ENCODE measurements at regions not wholly inside any gene's neighbourhood (a gene's known extent, or its start where the extent isn't known, plus 50 kb on each side); places are given as distances from the start of the nearest gene placed in this dataset.

DNA sequence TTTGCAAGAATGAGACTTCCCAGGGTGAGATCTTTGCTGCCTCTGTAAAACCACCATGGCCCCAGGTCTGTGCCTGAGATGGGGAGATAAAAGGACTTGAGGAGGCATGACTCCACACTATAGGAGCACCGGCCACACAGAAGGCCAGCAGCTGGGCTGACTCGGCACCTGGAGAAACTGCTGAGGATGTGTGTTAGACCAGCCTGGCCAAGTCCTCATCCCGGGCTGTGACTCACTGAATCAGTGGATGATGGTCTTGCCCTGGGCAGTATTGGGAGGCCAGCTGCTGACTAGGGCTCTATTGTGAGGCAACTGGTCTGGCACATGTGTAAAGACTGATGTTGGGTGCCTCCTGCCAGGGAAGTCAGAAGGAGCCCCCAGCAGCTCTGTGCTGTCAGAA, 286.2 kb downstream of the ACTL7B start:
- Histone ChIP-seq H2AFZ (ENCODE audit: low read length) (no peak overlapping the region), H4K5ac (ENCODE audit: insufficient read length, low read depth, low read length) (no peak overlapping the region), H3K14ac (ENCODE audit: insufficient read depth, low read length) (no peak overlapping the region), H3K56ac (ENCODE audit: insufficient read length, low read depth, low read length) (no peak overlapping the region), H3K4me1 (ENCODE audit: insufficient read depth, low read length) (no peaks in the 10 kb centered on the region), H3K9ac (ENCODE audit: extremely low read depth, insufficient read length, low read length) (no peak overlapping the region), H3K79me1 (ENCODE audit: insufficient read depth, low read depth, low read length, poor library complexity, severe bottlenecking) (no peaks in the 10 kb centered on the region), H2AK5ac (ENCODE audit: insufficient read length, low read length) (no peak overlapping the region), H3K27ac (ENCODE audit: insufficient read length, low read depth, low read length) (no peak overlapping the region), H2BK120ac (ENCODE audit: low read depth, low read length, poor library complexity, severe bottlenecking) (no peak overlapping the region), H3T11ph (ENCODE audit: low read length) (no peak overlapping the region), H2BK20ac (ENCODE audit: low read depth, low read length, poor library complexity, severe bottlenecking) (no peak overlapping the region), H2BK12ac (ENCODE audit: insufficient read length, low read depth, low read length) (no peak overlapping the region), H3K4ac (ENCODE audit: low read depth, low read length) (no peak overlapping the region), H4K91ac (ENCODE audit: insufficient read length, low read depth, low read length) (no peak overlapping the region), H3K9me3 (ENCODE audit: control insufficient read depth, low read depth, low read length) (no peaks in the 10 kb centered on the region), H3K27me3 (ENCODE audit: insufficient read depth, low read length) (no peaks in the 10 kb centered on the region), H4K8ac (replicated peaks; ENCODE audit: insufficient read length, low read depth, low read length) (no peak overlapping the region), H4K20me1 (ENCODE audit: control insufficient read depth, insufficient read depth, insufficient read length) (no peaks in the 10 kb centered on the region), H2BK5ac (ENCODE audit: insufficient read length, low read length) (no peak overlapping the region), H3K23me2 (ENCODE audit: insufficient read length, low read depth, low read length, poor library complexity, severe bottlenecking) (no peaks in the 10 kb centered on the region), H3K18ac (ENCODE audit: insufficient read length, low read depth, low read length) (no peak overlapping the region), H3K79me2 (ENCODE audit: insufficient read depth, low read length) (no peaks in the 10 kb centered on the region), H3K4me2 (ENCODE audit: insufficient read depth, insufficient read length, low read length) (no peak overlapping the region), H2BK15ac (ENCODE audit: low read depth, low read length) (no peak overlapping the region), H3K23ac (ENCODE audit: insufficient read length, low read depth, low read length) (no peak overlapping the region)
- TF ChIP-seq, protein P1, sequence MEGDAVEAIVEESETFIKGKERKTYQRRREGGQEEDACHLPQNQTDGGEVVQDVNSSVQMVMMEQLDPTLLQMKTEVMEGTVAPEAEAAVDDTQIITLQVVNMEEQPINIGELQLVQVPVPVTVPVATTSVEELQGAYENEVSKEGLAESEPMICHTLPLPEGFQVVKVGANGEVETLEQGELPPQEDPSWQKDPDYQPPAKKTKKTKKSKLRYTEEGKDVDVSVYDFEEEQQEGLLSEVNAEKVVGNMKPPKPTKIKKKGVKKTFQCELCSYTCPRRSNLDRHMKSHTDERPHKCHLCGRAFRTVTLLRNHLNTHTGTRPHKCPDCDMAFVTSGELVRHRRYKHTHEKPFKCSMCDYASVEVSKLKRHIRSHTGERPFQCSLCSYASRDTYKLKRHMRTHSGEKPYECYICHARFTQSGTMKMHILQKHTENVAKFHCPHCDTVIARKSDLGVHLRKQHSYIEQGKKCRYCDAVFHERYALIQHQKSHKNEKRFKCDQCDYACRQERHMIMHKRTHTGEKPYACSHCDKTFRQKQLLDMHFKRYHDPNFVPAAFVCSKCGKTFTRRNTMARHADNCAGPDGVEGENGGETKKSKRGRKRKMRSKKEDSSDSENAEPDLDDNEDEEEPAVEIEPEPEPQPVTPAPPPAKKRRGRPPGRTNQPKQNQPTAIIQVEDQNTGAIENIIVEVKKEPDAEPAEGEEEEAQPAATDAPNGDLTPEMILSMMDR (conservative IDR thresholded peaks at IDR 0.05) = no peak
- no peaks in the 10 kb centered on the region for H3K27me3 Mint-ChIP-seq (ENCODE audit: low read depth)
- no CpG with 5 or more reads among the region's 3 CpGs for WGBS (ENCODE audit: extremely low coverage, insufficient read length, low lambda C conversion rate)
- peaks cover 8 to 22% of the 10 kb centered on the region in 2 experiments for H3K4me1 Mint-ChIP-seq
- H3K27ac Mint-ChIP-seq = peak overlapping the region in 1 of 3 experiments; percentile 4; a peak in 1 of 7 replicates
- H3K4me3 Mint-ChIP-seq = no peak overlapping the region
- H3K9me3 Mint-ChIP-seq = no peaks in the 10 kb centered on the region
- H3K36me3 Mint-ChIP-seq (ENCODE audit: insufficient read depth in 1 of 3, low read depth in 3 of 3) = no peaks in the 10 kb centered on the region
- DNase-seq = no peak
